ENCODE measurements at regions not wholly inside any gene's neighbourhood (a gene's known extent, or its start where the extent isn't known, plus 50 kb on each side); places are given as distances from the start of the nearest gene placed in this dataset.
"Not testable (repeated sequence)": the region's sequence is repeated elsewhere in the genome, so short reads cannot be mapped to it uniquely, and the experiment has no call there.

GRCh38 chr11:83389975-83390374, 103.8 kb upstream of the CCDC90B start:
- no peak for DNase-seq (ENCODE audit: extremely low spot score)
- intact Hi-C loops (cut with DNase I), result no loop called here
- TF ChIP-seq POLR2AphosphoS5 (IDR thresholded peaks at IDR 0.05), result no peak
- no peak for TF ChIP-seq POLR2A (IDR thresholded peaks at IDR 0.05; ENCODE audit: low read depth)
- no peak for TF ChIP-seq EP300 (IDR thresholded peaks at IDR 0.05)
- no peak for TF ChIP-seq CTCF (IDR thresholded peaks at IDR 0.05)

GRCh38 chr11:83383838-83384237, 97.7 kb upstream of the CCDC90B start:
- H3K27me3 ChIP-seq; intact Hi-C loops (cut with DNase I); H3K4me3 ChIP-seq; H3K36me3 ChIP-seq; H3K4me1 ChIP-seq; DNase-seq (ENCODE audit: extremely low spot score); H3K27ac ChIP-seq (replicated peaks in 1 of 4): not testable (repeated sequence)
- H3K9me3 ChIP-seq, result peaks cover 0 to 45% (median 19%) of the 10 kb centered on the region in 4 donors
- 73% methylated on average over 1 of the region's 1 CpG for WGBS

More at GRCh38 chr11:83389975-83390374, 103.8 kb upstream of the CCDC90B start:
- Histone ChIP-seq H3K4me3 (no peak overlapping the region), H3K9me3 (peaks cover 0 to 36% (median 14%) of the 10 kb centered on the region in 4 donors), H3K36me3 (no peaks in the 10 kb centered on the region), H3K4me1 (no peaks in the 10 kb centered on the region), H3K27ac (replicated peaks in 1 of 4) (no peak overlapping the region), H3K27me3 (no peaks in the 10 kb centered on the region)
- WGBS, result 17% methylated on average over 1 of the region's 1 CpG

GRCh38 chr11:83374311-83374710, 88.1 kb upstream of the CCDC90B start:
- H3K4me1 ChIP-seq, result no peaks in the 10 kb centered on the region
- H3K27me3 ChIP-seq, result no peaks in the 10 kb centered on the region
- no peaks in the 10 kb centered on the region for H3K36me3 ChIP-seq
- no peak overlapping the region for H3K27ac ChIP-seq (replicated peaks in 1 of 4)
- H3K9me3 ChIP-seq, result peaks cover 0 to 4% (median 2%) of the 10 kb centered on the region in 4 donors
- DNase-seq (ENCODE audit: extremely low spot score), result no peak
- TF ChIP-seq POLR2A (IDR thresholded peaks at IDR 0.05; ENCODE audit: low read depth) (no peak), EP300 (IDR thresholded peaks at IDR 0.05) (no peak), POLR2AphosphoS5 (IDR thresholded peaks at IDR 0.05) (no peak), CTCF (IDR thresholded peaks at IDR 0.05) (no peak)
- no peak overlapping the region for H3K4me3 ChIP-seq
- intact Hi-C loops (cut with DNase I), result no loop called here

GRCh38 chr11:83371489-83371888, 85.3 kb upstream of the CCDC90B start:
- no peaks in the 10 kb centered on the region for H3K27me3 ChIP-seq
- H3K36me3 ChIP-seq, result no peaks in the 10 kb centered on the region
- H3K4me1 ChIP-seq, result no peaks in the 10 kb centered on the region
- intact Hi-C loops (cut with DNase I), result no loop called here
- no peak overlapping the region for H3K27ac ChIP-seq (replicated peaks in 1 of 4)
- TF ChIP-seq POLR2AphosphoS5 (IDR thresholded peaks at IDR 0.05) (no peak), CTCF (IDR thresholded peaks at IDR 0.05) (no peak), EP300 (IDR thresholded peaks at IDR 0.05) (no peak), POLR2A (IDR thresholded peaks at IDR 0.05; ENCODE audit: low read depth) (no peak)
- H3K4me3 ChIP-seq, result no peak overlapping the region
- H3K9me3 ChIP-seq, result peaks cover 0 to 20% (median 14%) of the 10 kb centered on the region in 4 donors
- DNase-seq (ENCODE audit: extremely low spot score), result no peak

GRCh38 chr11:83367745-83368144, 81.6 kb upstream of the CCDC90B start:
- Histone ChIP-seq H3K36me3 (no peaks in the 10 kb centered on the region), H3K9me3 (peaks cover 0 to 20% (median 13%) of the 10 kb centered on the region in 4 donors), H3K4me3 (no peak overlapping the region), H3K27ac (replicated peaks in 1 of 4) (no peak overlapping the region), H3K27me3 (no peaks in the 10 kb centered on the region), H3K4me1 (no peaks in the 10 kb centered on the region)
- intact Hi-C loops (cut with DNase I), result no loop called here
- no peak for TF ChIP-seq POLR2AphosphoS5 (IDR thresholded peaks at IDR 0.05)
- no peak for TF ChIP-seq CTCF (IDR thresholded peaks at IDR 0.05)
- no peak for TF ChIP-seq POLR2A (IDR thresholded peaks at IDR 0.05; ENCODE audit: low read depth)
- TF ChIP-seq EP300 (IDR thresholded peaks at IDR 0.05), result no peak
- 95% methylated on average over 7 of the region's 7 CpGs for WGBS
- no peak for DNase-seq (ENCODE audit: extremely low spot score)

Measured in esophagus muscularis mucosa (tissue), 4 donors.